Muscle of back (tissue), 3 donors: ENCODE measurements at regions not wholly inside any gene's neighbourhood (a gene's known extent, or its start where the extent isn't known, plus 50 kb on each side); places are given as distances from the start of the nearest gene placed in this dataset.
A peak's percentile ranks its signal among the peaks of the same experiment; 100 is the strongest.

Source experiments
- DNase-seq, 3 donors: peaks; one replicate each; pipeline versions ENCODE4 v3.0.0 to v3.0.0-alpha.2; 2013

- no peak for DNase-seq
Measured at GRCh38 chr3:74351213-74351612, 263.2 kb downstream of the CNTN3 start.

DNA sequence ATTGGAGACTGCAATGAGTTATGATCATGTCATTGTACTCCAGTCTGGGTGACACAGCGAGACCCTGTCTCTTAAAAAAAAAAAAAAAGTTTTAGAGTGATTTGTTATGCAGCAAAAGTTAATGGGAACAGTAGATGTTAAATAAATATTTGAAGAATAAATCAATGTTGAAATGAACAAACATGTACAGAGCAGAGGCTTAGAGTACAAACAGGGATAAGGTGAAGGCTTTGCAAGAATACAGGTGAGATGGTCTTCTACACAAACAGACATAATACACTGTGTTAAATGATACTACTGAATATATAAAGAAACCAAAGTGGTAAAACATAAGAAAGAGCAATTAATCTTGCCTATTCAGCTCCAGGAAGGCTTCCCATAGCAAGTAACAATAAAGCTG lies 265.4 kb downstream of the CNTN3 start:
- DNase-seq, result no peak

DNA sequence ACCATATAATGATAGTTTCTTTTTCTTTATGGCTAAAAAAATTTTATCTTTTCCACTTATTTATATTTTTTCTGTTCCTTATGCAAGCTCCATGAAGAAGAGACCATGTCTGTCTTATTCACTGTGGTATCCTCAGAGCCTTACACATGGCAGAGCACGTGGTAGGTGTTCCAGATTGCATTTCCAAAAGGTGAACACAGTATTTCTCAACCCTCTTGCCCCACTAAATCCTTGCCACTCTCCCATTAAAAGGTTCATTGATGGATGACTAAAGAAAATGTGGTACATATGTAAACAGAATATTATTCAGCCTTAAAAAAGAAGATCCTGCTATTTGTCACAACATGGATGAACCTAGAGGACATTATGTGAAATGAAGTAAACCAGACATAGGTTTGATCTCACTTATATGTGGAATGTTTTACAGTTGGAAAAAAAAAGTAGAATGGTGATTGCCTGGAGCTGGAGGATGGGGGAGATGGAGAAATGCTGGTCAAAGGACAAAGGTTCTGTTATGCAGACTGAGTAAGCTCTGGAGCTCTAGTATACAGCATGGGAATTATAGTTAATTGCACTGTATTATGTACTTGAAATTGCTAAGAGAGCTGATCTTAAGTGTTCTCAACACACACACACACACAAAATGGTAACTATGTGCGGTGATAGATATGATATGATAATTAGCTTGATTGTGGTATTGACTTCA lies 266.7 kb downstream of the CNTN3 start:
- DNase-seq, result no peak

DNA sequence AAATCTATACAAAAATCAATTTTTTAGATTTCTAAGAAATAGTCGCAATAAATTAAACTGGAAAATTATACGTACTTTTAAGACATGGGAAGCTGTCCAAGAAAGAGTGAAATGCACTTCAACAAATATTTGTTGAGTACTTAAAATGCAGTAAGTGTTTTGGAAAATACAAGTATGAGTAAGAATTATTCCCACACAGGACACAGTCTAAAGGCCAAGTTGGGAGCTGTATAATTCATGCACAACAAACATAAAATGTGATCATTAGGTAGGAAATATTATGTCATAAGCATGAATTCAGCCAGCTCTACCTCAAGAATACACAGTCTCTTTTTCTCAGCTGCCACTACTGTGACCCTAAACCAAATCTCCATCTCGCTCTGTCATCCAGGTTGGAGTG lies 267.6 kb downstream of the CNTN3 start:
- DNase-seq, result peak in 2 of 3 donors; percentile 10 to 34

DNA sequence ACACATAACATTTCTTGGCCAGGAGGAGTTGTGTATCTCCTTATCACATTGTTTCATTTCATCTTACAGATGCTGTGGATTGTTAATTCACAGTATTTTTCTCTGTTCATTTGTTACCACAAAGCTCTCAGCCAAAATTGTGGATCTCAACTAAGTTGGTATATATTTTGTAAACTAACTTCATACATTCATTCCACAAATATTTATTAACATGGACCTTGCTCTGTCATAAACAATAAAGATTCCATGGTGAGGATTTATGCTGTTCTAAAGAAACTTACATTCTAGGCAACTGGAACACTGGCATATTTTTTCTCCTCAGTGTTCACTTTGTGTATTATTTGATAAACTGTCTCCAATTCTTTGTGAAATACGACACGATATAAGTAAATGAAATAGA lies 268.8 kb downstream of the CNTN3 start:
- DNase-seq, result no peak

- no peak for DNase-seq
Measured at GRCh38 chr3:74344865-74345440, 269.5 kb downstream of the CNTN3 start.

- DNase-seq, result no peak
Measured at GRCh38 chr3:74343391-74343790, 271.1 kb downstream of the CNTN3 start.

GRCh38 chr3:74338998-74339397 lies 275.5 kb downstream of the CNTN3 start:
- DNase-seq, result no peak

DNA sequence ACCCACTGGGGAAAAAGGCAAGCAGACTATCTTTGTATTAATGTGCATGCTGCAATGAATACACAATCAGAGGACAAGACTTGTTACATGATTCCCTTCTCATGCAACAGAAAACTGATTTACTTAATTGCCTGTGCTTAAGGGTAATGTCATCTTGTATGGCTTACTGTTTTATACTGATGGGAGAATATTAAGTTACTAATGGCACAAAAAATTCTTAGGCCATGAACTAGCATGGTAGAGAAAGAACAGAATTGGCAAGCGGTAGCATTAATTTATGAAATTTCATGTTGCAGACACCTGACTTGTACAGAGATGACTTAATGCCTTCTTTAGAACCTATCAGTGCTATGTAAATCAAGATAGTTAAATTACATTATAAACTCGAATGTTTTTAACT lies 282.3 kb downstream of the CNTN3 start:
- DNase-seq, result no peak

DNA sequence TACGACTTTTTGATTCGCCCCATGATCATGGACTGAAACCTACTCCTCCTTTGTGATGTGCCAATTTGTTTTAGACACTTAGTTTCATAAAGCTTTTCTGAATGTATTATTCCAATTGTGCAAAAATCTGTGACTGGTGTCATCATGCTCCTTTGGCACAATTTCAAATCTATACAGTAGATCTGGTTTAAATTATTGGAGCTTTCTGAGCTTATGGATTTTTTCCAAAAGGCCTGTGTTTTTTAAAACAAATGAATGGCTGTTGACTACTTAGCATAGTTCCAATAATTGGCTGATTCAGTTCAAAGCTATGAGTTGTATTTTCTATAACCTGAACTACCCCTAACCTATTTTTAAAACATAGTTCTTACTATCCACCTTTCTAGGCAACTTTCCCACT lies 282.7 kb downstream of the CNTN3 start:
- peak in 2 of 3 donors; percentile 21 to 22 for DNase-seq

- no peak for DNase-seq
Measured at GRCh38 chr3:74329096-74329495, 285.4 kb downstream of the CNTN3 start.

DNA sequence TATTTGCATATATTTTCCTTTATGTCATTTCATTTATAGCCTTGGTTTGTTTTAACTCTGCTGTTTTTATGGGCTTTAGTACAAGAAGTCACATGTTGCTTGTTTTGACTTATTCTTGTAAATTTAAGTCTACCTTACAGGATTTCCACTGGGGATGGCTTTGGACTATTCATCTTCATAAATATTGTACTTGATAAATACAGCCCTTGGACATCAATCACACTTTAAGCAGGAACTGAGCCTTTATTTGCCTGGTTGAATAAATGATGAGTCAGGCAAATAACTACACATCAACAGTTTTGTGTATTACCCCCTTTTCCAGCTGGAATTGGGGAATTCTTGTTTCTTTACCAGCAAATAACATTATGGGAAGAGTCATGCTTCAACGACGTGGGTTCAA lies 286.0 kb downstream of the CNTN3 start:
- no peak for DNase-seq

- no peak for DNase-seq
Measured at GRCh38 chr3:74315291-74315690, 299.2 kb downstream of the CNTN3 start.

- DNase-seq, result no peak
Measured at GRCh38 chr3:74314696-74315095, 299.8 kb downstream of the CNTN3 start.

DNA sequence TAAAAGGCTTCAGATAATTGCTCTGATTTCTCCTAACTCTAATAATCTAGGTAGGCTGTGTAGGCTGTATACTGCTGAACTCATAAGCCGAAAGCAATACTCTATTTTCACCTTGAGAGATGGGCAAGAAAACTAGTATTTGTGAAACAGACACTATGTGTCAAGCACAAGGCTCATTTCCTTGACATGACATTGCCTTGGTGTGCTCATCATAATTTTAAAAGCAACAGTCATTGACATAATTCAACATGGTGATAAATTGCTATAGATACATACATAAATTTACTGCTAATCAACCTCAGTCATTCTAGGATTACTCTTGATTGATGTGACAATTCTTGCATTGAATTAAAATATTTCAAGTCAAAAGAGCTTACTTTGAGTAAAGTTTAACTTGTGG lies 304.7 kb downstream of the CNTN3 start:
- DNase-seq, result no peak

DNA sequence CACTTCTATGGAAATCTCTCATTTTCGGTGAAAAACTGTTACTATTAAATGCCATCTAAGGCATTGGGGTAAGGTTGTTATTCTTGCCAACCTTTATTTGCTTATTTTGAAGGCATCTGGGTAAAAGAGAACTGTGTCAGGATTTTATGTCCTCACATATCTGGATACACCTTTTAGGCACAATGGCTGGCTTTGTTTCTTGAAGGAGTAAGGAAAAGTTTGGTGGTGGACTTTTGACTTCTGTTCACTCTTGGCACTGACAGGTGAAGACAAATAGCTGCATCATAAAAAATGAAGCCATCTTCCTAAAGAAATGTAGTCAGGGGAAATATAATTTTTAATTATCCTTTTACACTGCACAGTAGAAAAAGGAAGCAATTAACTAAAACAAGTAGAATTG lies 310.0 kb downstream of the CNTN3 start:
- DNase-seq, result no peak

GRCh38 chr3:74303711-74304110 lies 310.7 kb downstream of the CNTN3 start:
- no peak for DNase-seq

DNA sequence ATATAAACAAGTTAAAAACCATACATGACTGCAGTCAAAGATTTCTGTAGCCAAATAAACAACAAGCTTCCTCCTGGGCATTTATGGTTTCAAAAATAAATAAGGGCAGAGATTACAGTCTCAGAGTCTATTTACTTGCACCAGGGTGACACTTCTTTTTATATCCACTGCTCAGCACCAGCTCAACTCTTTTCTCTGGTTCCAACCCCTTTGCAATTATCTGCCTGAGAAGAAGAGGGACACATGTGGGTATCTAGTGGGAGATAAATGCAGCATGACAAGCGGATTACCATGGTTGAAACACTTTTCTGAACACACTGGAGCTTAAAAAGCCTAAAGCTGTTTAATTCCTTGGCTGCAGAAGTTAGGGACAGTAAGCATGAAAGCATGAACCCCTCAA lies 311.5 kb downstream of the CNTN3 start:
- DNase-seq, result peak in 2 of 3 donors; percentile 7 to 8

GRCh38 chr3:74302281-74302680 lies 312.2 kb downstream of the CNTN3 start:
- DNase-seq, result no peak

- no peak for DNase-seq
Measured at GRCh38 chr3:74301056-74301455, 313.4 kb downstream of the CNTN3 start.

GRCh38 chr3:74295479-74295878 lies 319.0 kb downstream of the CNTN3 start:
- DNase-seq, result no peak

- no peak for DNase-seq
Measured at GRCh38 chr3:74288761-74289160, 325.7 kb downstream of the CNTN3 start.

DNA sequence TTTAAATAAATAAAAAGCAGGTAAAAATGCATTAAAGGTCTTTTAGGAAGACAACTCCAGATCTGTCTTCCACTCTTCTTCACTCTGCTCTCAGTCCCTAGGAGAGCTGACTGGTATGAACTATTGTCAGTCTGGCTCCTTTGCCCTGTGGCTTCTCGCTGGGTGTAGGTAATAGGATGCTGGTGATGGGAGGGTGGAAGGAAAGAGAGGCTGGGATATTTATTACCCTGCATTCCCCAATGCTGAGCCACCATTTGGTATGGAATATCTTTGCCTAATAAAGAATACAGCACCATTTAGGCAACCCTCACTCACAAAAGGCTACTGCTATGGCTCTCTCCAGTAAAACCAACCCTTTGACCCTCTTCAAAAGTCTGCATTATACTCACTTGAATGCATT lies 326.9 kb downstream of the CNTN3 start:
- peak in 1 of 3 donors; percentile 24 for DNase-seq

- peak in 1 of 3 donors; percentile 25 for DNase-seq
Measured at GRCh38 chr3:74282202-74282601, 332.3 kb downstream of the CNTN3 start.
